NCI-H2081 treated with DMSO at 0.1 percent for 48 hours (cell line): ENCODE measurements at regions not wholly inside any gene's neighbourhood (a gene's known extent, or its start where the extent isn't known, plus 50 kb on each side); places are given as distances from the start of the nearest gene placed in this dataset.
"Not testable (repeated sequence)": the region's sequence is repeated elsewhere in the genome, so short reads cannot be mapped to it uniquely, and the experiment has no call there.

Experiments
- DNase-seq: peaks from one replicate; lab custom pipeline; 2025; lab: John Stamatoyannopoulos, UW

GRCh38 chr2:217585362-217585761 lies 417.4 kb downstream of the TNS1 start:
- no peak for DNase-seq

GRCh38 chr2:217580407-217580806 lies 422.4 kb downstream of the TNS1 start:
- not testable (repeated sequence) for DNase-seq

DNA sequence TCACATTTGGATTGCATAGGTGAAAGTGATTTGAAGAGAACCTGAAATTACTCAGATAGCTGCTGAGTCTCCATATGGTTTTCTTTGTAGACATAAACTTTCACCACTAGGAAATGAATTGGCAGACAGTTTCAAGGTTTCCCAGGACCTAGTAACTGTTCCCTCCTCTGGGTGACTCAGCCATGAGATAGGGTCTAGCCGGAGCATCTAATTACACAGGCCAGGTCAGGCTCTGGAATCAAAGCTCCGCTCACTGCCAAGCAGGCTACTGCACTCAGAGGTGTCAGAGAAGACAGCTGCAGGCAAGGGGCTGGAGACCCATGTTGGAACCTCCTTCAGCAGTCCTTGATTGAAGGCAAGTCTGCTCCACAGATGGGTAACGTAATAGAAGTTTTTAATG lies 429.2 kb downstream of the TNS1 start:
- DNase-seq = no peak

DNA sequence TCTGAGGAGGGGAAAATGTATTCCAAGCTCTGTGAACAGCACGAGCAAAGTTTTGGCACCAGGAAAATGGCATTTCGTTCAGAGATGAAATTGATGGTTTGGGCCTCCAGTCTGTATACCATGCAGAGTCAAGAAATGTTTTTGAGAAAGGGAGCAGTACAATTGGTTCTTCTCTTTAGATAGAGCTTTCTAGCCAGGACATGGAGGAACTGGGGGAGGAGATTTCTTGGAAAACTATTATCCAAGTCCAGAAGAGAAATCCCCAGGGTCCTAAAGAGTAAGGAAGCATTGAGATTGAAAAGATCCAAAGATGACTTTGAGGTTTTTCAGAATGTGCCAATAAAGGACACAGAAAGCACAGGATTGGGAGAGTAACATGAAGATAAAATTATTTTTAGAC lies 432.4 kb downstream of the TNS1 start:
- no peak for DNase-seq

DNA sequence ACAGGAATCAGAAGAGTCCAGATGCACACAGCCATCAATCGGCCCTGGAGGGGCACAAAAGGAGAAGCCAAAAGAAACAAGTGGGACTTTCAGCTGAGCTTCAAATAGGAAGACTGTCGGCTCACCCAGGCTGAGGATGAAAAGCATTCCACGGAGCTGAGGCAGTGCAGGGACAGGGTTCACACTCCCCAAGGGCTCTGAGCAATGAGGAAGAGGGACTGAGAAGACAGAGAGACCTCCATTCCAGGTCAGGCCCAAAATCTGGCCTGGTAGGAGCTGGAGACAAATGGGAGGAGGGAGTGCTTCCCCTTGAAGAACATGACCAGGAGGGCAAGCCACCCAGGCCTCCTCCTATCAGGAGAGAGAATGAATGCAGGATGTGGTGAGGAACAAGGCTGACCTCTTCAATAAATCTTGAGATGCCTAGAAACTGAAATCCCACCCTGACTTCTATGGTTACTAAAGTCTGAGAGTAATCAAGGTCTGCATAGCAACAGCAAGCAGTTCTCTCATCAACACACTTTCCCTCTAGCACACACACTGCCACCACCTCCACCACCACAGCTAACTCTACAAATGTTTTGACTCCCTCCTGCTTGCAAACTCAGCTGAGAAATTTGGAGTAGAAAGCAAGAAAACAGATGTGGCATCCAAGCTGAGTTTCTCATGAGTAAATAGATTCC lies 434.4 kb downstream of the TNS1 start:
- DNase-seq = no peak

DNA sequence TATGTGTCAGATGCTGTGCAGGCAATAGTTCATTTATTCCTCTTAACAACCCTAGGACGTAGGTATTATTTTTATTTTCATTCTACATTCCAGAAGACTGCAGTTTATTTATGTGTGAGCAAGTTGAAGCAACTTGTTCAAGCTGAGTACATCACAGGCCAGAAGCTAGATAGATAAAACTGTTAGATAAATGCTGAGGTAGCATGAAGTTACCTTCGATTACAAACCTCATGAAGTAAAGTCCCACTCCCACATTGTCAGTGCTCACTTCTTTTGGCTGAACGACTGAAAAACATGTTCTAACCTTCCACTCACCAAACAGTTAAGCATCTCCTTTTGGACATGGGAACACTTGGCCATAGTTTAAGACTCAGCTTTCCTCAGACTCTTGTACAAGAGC lies 439.2 kb downstream of the TNS1 start:
- no peak for DNase-seq

DNA sequence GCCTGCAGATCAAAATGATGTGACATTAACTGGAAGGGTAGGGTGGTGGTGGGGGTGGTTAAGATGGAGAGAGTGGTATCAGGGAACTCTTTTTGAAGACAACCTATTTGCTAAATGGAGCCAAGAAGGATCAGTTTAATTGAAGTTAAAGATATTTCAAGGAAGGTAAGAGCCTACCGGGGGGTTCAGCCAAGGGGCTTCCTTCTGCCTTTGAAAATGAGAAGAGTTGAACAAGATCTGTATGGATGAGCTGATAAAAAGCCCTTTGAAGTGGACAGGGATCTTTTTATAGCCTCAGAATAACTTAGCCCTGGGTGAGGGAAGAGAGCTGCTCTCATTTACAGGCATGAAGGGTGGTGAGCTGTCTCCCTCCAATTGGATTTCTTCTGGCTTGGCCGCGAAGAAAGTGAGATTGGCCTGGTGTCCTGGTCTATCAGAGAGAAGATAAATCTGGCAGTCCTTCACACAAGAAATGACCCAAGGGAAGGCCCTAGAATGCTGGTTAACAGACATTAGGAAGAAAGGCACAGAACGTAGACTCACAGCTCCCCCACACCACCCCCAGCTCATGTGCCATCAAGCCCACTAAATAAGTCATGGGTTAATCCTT lies 439.8 kb downstream of the TNS1 start:
- no peak for DNase-seq

- no peak for DNase-seq
Observed at GRCh38 chr2:217559084-217559483, 443.7 kb downstream of the TNS1 start.

GRCh38 chr2:217555081-217555876 lies 447.5 kb downstream of the TNS1 start:
- no peak for DNase-seq

GRCh38 chr2:217553679-217554078 lies 449.1 kb downstream of the TNS1 start:
- no peak for DNase-seq

DNA sequence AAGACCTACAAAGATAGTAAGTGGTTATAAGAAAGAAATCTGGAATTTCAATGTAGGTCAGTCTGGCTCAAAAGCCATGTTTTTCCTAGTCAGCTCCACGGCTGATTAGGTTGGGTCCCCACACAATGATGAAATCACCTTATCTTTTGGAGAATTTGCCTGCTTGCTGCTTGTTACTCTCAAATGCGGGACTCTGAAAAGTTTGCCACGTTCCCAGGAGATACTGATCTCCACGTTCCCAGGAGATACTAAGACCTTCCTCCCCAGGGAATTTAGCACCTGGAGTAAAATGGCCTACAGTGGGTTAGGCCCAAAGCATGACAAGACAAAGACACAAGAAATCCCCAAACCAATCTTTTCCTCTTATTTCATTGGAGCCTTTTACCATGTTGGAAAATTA lies 449.6 kb downstream of the TNS1 start:
- no peak for DNase-seq

DNA sequence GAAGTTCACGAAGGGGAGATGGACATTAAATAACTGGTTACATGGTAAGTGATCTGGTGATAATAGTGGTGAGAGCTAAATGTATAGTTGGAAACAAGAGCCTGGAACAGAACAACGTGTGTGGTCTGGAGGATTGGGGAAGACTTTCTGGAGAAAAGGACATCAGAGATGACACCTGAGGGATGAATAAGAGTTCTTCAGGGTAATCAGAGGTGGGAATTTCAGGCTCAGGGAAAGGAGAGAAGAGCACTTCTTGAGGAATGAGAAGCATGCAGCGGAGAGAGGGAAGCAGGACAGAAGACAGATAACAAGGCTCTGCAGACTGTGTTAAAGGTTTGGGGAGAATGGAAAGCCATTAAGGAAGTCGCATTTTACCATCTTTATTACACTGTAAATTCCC lies 450.7 kb downstream of the TNS1 start:
- DNase-seq = no peak

DNA sequence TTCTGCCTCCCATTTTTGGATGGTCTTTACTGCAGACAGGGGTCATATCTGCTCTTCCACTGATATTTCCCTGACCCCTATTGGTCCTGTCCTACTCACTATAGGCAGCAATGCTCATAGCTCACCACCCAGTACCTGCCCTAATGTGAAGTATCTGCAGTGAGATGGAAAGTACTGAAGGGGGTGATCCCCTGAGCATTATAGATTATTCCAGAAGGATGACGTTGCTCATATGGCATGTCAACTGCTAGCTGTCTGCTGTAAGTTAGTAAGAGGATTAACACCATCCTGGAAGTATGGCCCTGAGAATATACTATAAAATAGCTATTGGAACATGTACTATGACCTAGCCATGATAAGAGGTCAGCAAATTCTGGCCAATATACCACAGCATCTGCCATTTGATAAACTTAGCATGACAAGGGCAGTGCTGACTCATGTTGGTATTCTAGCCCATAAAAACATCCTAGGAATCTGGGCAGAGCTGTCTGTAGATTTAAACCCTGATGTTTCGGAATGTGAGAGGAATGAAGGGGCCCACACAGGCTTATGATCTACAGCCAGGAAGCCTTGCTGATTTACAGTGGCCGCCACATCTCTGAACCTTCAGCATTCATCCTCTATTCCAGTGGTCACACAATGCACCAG lies 451.4 kb downstream of the TNS1 start:
- DNase-seq = no peak

DNA sequence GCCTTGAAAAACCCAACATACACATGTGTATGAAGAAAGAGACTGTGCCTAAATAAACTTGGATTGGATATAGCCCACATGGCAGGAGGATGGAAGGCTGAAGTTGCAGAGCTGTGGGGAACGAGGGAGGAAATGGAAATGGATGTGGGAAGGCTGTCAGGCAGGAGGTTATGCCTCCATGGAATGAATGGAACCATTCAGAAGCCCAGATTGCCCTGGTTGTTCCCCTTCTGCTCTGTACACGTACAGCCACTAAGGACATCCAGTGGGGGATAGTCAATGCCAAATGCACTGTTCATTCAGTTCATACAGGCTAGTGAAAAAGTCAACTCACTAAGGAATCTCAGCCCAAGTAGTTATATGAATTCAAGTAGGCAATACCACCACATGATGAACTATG lies 463.7 kb downstream of the TNS1 start:
- DNase-seq = no peak

DNA sequence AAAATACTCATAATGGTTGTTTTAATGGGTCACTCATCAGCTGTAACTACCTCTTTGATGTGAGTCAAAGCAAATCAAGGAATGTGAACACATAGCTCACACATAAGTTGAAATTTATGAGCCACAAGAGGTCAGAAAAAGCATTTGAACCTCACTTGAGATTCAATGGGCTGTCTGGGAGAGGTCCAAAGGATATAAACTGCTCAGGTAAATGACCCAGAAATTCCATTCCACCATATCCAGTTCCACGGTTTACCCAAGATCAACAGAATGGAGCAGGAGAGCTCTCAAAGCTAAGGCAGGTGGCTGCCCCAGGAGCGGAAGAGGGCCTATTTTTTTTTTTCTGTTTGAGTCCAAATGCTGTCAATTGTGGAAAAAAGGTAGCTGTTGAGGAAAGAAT lies 464.1 kb downstream of the TNS1 start:
- DNase-seq = no peak

- DNase-seq = no peak
Observed at GRCh38 chr2:217535957-217536708, 466.7 kb downstream of the TNS1 start.

GRCh38 chr2:217530392-217531090 lies 472.3 kb downstream of the TNS1 start:
- no peak for DNase-seq

- no peak for DNase-seq
Observed at GRCh38 chr2:217529271-217529670, 473.5 kb downstream of the TNS1 start.

DNA sequence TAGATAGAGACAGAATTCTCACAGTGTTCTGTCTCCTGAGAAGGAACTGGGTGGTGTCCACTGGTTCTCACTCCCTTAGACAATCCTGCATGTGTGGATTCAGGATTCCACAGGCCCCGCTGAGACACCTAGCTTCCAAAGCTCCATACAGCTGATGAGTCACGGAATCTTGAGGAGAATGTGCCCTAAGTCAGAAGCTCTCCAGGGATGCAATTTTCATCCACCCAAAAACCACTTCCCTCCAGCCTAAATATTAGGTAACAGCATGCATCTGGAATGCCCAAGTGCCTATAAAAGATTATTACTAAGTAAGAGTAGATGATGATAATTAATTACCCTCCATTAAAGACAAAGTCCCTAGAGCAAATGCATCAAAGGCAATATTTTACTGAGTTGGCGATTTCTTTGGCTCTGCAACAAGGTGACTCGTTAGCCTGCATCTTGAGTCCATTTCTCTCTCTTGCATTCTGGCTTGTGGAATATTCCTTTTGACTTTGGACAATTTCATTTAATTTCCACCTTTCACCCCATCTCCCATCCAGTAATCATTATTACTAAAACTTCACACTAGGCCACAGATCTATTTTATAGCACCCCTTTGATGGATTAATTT lies 475.1 kb downstream of the TNS1 start:
- DNase-seq = no peak

DNA sequence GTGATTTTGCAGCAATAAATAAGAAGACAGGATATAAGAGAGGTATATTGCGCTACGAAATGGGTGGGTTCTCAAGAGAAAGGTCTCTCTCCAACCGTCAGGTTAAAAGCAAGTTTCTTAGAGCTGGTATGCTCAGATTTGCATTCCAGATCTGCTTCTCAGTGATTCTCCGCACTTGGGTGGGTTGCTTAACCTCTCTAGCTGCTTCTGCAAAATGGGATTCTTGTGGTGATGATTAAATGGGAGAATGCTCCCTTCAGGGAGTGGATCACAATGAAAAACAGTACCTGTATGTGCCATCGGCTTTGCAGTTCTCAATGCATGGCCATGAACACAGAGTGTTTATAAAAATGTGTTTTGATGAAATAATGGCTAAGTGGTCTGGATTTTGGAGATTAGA lies 477.7 kb downstream of the TNS1 start:
- no peak for DNase-seq

DNA sequence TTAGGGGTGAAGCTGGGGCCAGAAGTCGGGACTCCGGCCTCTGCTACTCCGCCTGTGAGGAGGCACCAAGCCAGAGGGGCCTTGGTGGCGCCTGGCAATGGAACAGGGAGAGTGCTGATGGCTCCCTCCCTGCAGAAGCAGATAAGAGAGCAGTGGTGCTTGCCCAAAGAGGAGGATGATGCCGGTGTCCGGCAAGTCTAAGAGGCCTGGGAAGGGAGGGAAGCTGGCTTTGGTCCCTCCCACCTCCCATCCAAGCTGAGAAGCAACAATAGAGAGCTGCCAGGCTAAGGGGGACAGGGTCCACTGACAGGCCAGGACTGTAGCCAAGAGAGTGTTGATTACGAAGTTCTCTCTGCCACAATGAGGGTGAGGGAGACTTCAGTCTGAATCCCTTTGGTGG lies 479.5 kb downstream of the TNS1 start:
- no peak for DNase-seq
